H7 (cell line): ENCODE measurements at regions not wholly inside any gene's neighbourhood (a gene's known extent, or its start where the extent isn't known, plus 50 kb on each side); places are given as distances from the start of the nearest gene placed in this dataset.

Experiments
- DNase-seq: peaks from one replicate; pipeline ENCODE4 v3.0.0; 2012
- H3K27me3 ChIP-seq: 2 replicates; pipeline ENCODE4 v1.6.0; 2011; ENCODE audit warnings: mild to moderate bottlenecking, low read length; ENCODE audit not compliant: control insufficient read depth, insufficient read depth
- H3K36me3 ChIP-seq: replicated peaks from 2 replicates; pipeline ENCODE4 v1.5.1; 2011; ENCODE audit warnings: low read length; ENCODE audit not compliant: control insufficient read depth, insufficient read depth
- H3K4me3 ChIP-seq: 2 replicates; pipeline ENCODE4 v1.5.1; 2011; ENCODE audit warnings: low read depth, mild to moderate bottlenecking, control low read depth, low read length, moderate library complexity; ENCODE audit not compliant: insufficient read depth

DNA sequence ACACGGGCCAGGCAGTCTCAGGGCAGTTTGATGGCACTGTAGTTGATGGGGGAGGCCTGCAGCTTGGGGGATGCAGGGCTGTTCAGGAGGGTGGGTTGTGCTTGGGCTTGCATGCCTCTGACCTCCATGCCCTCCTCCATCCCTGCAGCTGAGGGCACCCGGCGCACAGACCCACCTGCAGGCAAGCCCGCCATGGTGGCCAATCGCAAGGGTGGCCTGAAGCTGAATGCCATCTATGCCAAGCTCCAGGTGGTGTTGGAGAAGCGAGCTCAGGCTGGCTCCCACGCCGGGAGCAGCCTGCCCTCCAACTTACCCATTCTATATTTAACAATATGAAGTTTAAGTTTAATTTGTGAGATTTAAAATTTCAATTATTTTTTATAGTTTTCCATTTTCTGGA lies 228.7 kb upstream of the DPH6 start:
- H3K27me3 ChIP-seq, result no peaks in the 10 kb centered on the region
- H3K4me3 ChIP-seq, result no peak overlapping the region
- no peak for DNase-seq
- no peaks in the 10 kb centered on the region for H3K36me3 ChIP-seq

- H3K36me3 ChIP-seq, result no peaks in the 10 kb centered on the region
- DNase-seq, result no peak
- H3K4me3 ChIP-seq, result no peak overlapping the region
- H3K27me3 ChIP-seq, result no peaks in the 10 kb centered on the region
These were observed 229.5 kb upstream of the DPH6 start for GRCh38 chr15:35775471-35775870.

GRCh38 chr15:35777061-35777460 lies 231.1 kb upstream of the DPH6 start:
- DNase-seq, result no peak
- Histone ChIP-seq H3K27me3 (no peaks in the 10 kb centered on the region), H3K4me3 (no peak overlapping the region), H3K36me3 (no peaks in the 10 kb centered on the region)

GRCh38 chr15:35783203-35783602 lies 237.2 kb upstream of the DPH6 start:
- Histone ChIP-seq H3K36me3 (no peaks in the 10 kb centered on the region), H3K4me3 (no peak overlapping the region), H3K27me3 (no peaks in the 10 kb centered on the region)
- no peak for DNase-seq

- no peaks in the 10 kb centered on the region for H3K36me3 ChIP-seq
- peak; percentile 11 for DNase-seq
These were observed 238.8 kb upstream of the DPH6 start for GRCh38 chr15:35784745-35785144.

DNA sequence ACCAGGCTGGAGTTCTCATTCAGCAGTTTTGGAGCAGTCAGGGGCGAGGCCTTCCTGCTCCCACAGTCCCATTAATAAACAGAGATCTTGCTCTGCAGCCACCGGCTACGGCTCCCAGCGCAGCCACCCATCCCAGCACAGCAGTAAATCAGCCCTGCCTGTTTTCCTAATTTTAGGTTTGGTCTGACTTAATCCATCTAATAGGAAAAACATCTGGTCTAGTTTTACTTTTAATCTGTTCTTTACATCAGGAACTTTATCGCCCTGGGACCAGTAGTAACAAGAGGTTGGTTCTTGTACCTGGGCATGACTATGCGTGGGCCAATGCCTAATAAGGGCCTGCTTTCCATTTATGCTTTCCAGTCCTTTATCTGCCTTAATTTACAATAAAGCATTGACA lies 264.0 kb upstream of the DPH6 start:
- no peak overlapping the region for H3K4me3 ChIP-seq
- no peaks in the 10 kb centered on the region for H3K36me3 ChIP-seq
- no peaks in the 10 kb centered on the region for H3K27me3 ChIP-seq
- no peak for DNase-seq

More at GRCh38 chr15:35784745-35785144, 238.8 kb upstream of the DPH6 start:
- H3K4me3 ChIP-seq, result no peak overlapping the region
- no peaks in the 10 kb centered on the region for H3K27me3 ChIP-seq

DNA sequence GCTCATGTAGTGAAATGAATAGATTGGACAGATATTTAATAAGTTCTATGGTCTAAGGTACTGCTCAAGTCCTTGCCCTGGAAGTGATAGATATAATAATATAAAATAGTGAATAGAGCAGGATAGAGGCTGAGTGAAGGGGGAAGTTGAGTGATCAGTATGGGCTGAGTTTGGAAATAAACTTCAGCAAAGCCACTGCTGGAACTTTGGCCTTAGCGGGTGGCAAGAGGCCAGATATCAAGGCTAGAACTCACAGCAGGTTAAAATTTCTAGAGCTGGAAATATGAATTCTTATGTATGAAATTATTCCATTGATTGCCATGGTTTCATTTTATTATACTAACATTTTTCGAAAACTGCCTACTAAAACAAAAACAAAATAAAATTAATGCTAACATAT lies 267.6 kb upstream of the DPH6 start:
- Histone ChIP-seq H3K27me3 (no peaks in the 10 kb centered on the region), H3K36me3 (no peaks in the 10 kb centered on the region), H3K4me3 (no peak overlapping the region)
- no peak for DNase-seq

- H3K4me3 ChIP-seq, result no peak overlapping the region
- H3K27me3 ChIP-seq, result no peaks in the 10 kb centered on the region
- no peaks in the 10 kb centered on the region for H3K36me3 ChIP-seq
- DNase-seq, result no peak
These were observed 272.9 kb upstream of the DPH6 start for GRCh38 chr15:35818846-35819245.

- Histone ChIP-seq H3K36me3 (no peaks in the 10 kb centered on the region), H3K27me3 (no peaks in the 10 kb centered on the region), H3K4me3 (no peak overlapping the region)
- no peak for DNase-seq
These were observed 276.2 kb upstream of the DPH6 start for GRCh38 chr15:35822153-35822552.

DNA sequence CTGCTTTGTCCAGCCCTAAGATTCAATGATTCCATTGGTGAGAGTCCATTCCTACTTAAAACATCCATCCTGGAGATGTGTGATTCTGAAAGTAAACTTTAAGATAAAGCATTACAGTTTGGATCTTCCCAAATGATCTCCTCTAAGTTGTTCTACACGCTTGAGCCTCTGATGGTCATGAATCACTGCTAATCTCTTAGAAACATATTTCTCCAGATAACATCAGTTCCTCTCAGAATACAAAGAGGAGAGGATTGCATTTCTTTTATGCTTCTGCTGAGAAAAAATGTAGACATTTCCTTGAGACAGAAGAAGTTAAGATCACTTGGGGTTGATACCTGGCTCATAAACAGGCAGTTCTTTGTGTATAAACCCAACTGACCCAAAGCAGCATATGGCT lies 281.2 kb upstream of the DPH6 start:
- Histone ChIP-seq H3K36me3 (no peaks in the 10 kb centered on the region), H3K4me3 (no peak overlapping the region), H3K27me3 (no peaks in the 10 kb centered on the region)
- no peak for DNase-seq

DNA sequence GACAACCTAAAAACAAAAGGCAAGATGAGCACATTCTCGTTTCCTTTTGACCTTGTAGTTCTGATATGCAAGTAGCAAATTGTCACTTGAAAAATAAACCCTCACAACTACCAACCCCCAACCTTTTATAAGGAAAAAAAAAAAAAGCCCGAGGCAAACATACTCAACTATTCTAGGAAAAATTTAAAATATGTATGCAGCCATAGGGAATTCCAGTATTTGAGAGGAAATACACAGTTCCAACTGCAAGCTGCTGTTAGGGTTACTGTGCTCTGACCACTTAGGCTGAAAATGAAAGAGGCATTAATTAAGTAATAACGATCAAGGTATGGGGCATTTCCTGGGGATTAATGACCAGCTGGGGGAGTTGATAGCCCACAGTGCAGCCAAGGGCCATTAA lies 281.9 kb upstream of the DPH6 start:
- no peak overlapping the region for H3K4me3 ChIP-seq
- no peaks in the 10 kb centered on the region for H3K27me3 ChIP-seq
- DNase-seq, result no peak
- H3K36me3 ChIP-seq, result no peaks in the 10 kb centered on the region

- Histone ChIP-seq H3K4me3 (no peak overlapping the region), H3K27me3 (no peaks in the 10 kb centered on the region), H3K36me3 (no peaks in the 10 kb centered on the region)
- DNase-seq, result no peak
These were observed 287.6 kb upstream of the DPH6 start for GRCh38 chr15:35833581-35833980.

GRCh38 chr15:35834216-35834830 lies 288.4 kb upstream of the DPH6 start:
- DNase-seq, result no peak
- Histone ChIP-seq H3K4me3 (no peak overlapping the region), H3K36me3 (no peaks in the 10 kb centered on the region), H3K27me3 (no peaks in the 10 kb centered on the region)

- Histone ChIP-seq H3K4me3 (no peak overlapping the region), H3K36me3 (no peaks in the 10 kb centered on the region), H3K27me3 (no peaks in the 10 kb centered on the region)
- DNase-seq, result no peak
These were observed 288.9 kb upstream of the DPH6 start for GRCh38 chr15:35834866-35835265.

- no peaks in the 10 kb centered on the region for H3K36me3 ChIP-seq
- no peak overlapping the region for H3K4me3 ChIP-seq
- H3K27me3 ChIP-seq, result no peaks in the 10 kb centered on the region
- no peak for DNase-seq
These were observed 292.6 kb upstream of the DPH6 start for GRCh38 chr15:35838424-35839111.

GRCh38 chr15:35842631-35843030 lies 296.7 kb upstream of the DPH6 start:
- no peak for DNase-seq
- Histone ChIP-seq H3K4me3 (no peak overlapping the region), H3K36me3 (no peaks in the 10 kb centered on the region), H3K27me3 (no peaks in the 10 kb centered on the region)
